ENCODE measurements at regions not wholly inside any gene's neighbourhood (a gene's known extent, or its start where the extent isn't known, plus 50 kb on each side); places are given as distances from the start of the nearest gene placed in this dataset.

GRCh38 chr5:96611946-96612345, 50.2 kb upstream of the CAST start:
- peaks cover 17% of the 10 kb centered on the region for H3K4me1 ChIP-seq (ENCODE audit: control insufficient read depth, extremely low read depth, insufficient read depth, low read length)
- dilution Hi-C loops (cut with MboI; ENCODE audit: extremely low pct_ligation_motif_present, low sequenced_read_pairs), result no loop called here
- no peak for FAIRE-seq

More at GRCh38 chr5:96611946-96612345, 50.2 kb upstream of the CAST start:
- Histone ChIP-seq H3K9me3 (ENCODE audit: control insufficient read depth, low read depth, low read length) (no peaks in the 10 kb centered on the region), H3K4me3 (ENCODE audit: control insufficient read depth in 2 of 3, extremely low read depth in 1 of 3, insufficient read depth in 2 of 3, low read depth in 1 of 3, low read length in 3 of 3) (no peak overlapping the region), H4K20me1 (ENCODE audit: control insufficient read depth, extremely low read depth, insufficient read depth, low read length) (no peaks in the 10 kb centered on the region), H3K79me2 (ENCODE audit: control insufficient read depth, insufficient read depth, low read length) (no peaks in the 10 kb centered on the region), H3K4me2 (ENCODE audit: control insufficient read depth, extremely low read depth, insufficient read depth, low read depth, low read length) (no peak overlapping the region), H2AFZ (ENCODE audit: control insufficient read depth, low read length) (no peak overlapping the region), H3K27me3 (ENCODE audit: control insufficient read depth, extremely low read depth, insufficient read depth, low read length) (no peaks in the 10 kb centered on the region), H3K9ac (ENCODE audit: control insufficient read depth, extremely low read depth, insufficient read depth, low read length) (no peak overlapping the region), H3K9me1 (ENCODE audit: control insufficient read depth, extremely low read depth, insufficient read depth, low read length) (no peaks in the 10 kb centered on the region), H3K36me3 (ENCODE audit: control insufficient read depth in 2 of 2, extremely low read depth in 1 of 2, insufficient read depth in 2 of 2, low read length in 2 of 2) (no peaks in the 10 kb centered on the region), H3K27ac (ENCODE audit: control insufficient read depth, insufficient read depth, low read length) (no peak overlapping the region)
- TF ChIP-seq CTCF (optimal IDR thresholded peaks at IDR 0.05 in 1 of 3, IDR thresholded peaks at IDR 0.05 in 1 of 3, conservative IDR thresholded peaks at IDR 0.05 in 1 of 3; ENCODE audit: extremely low read depth in 1 of 3, insufficient read depth in 2 of 3, low read length in 3 of 3) (no peak), EZH2 (IDR thresholded peaks at IDR 0.05; ENCODE audit: low read length) (no peak)
- DNase-seq (ENCODE audit: low read depth, low spot score), result no peak

All from keratinocyte (primary cell).